ENCODE measurements at regions not wholly inside any gene's neighbourhood (a gene's known extent, or its start where the extent isn't known, plus 50 kb on each side); places are given as distances from the start of the nearest gene placed in this dataset.

DNA sequence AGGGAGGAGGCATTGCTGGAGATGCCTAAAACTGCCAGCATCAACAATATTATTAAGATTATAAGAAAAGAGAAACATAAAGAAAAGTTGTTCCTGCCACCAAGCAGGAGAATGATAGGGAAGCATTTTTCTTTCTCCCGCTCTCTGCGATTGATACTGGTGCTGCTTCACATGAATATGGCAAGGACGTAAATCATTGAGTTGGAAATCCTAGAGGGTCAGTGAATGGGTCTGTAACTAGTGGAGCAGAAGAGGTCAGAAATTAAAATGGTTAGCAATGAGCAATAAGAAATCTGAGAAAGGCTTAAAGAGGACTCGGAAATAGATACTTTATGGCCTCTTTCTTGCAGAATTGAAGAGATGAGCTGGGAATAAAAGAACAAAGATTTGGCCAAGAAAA is 631.7 kb downstream of the BCL11A start:
- H3K4me3 ChIP-seq (ENCODE audit: low read depth, low read length): no peak overlapping the region
- TF ChIP-seq, protein P1, sequence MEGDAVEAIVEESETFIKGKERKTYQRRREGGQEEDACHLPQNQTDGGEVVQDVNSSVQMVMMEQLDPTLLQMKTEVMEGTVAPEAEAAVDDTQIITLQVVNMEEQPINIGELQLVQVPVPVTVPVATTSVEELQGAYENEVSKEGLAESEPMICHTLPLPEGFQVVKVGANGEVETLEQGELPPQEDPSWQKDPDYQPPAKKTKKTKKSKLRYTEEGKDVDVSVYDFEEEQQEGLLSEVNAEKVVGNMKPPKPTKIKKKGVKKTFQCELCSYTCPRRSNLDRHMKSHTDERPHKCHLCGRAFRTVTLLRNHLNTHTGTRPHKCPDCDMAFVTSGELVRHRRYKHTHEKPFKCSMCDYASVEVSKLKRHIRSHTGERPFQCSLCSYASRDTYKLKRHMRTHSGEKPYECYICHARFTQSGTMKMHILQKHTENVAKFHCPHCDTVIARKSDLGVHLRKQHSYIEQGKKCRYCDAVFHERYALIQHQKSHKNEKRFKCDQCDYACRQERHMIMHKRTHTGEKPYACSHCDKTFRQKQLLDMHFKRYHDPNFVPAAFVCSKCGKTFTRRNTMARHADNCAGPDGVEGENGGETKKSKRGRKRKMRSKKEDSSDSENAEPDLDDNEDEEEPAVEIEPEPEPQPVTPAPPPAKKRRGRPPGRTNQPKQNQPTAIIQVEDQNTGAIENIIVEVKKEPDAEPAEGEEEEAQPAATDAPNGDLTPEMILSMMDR (IDR thresholded peaks at IDR 0.05; ENCODE audit: low read depth, low read length): no peak

DNA sequence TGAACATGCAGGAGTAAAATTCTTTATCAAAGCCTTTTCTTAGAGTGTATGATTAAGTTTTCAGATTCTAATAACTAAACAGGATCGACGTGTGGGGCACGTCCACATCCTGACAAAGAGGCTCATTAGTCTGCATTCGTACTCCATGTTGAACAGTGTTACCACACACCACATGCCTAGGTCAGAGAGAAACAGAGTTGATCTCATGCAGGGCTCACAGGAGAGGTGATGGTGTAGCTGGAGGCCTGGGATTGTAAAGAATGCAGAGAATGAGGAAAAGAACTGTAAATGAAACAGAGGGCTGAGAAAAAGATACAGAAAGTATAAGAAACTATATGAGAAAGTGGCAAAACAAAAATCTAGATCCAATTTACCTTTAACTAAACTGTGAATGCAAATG is 632.5 kb downstream of the BCL11A start:
- H3K4me3 ChIP-seq (ENCODE audit: low read depth, low read length): no peak overlapping the region

DNA sequence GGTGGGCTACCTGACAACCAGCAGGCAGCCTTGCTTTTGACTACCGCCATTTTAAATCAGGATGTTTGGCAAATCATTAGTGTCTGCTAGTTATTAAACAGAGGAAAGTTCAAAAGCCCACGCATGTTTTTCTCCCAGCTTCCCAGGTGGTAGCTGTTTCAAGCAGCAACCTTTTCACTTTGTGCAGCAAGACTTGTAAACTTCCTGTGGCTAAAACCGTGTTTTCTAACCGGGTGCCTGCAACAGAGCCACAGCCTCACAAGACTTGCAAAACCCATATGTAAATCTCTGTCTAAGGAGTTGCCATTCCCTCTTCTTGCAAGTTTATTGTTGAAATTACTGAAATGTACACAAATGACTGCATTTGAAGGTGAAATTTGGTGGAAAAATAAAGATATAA is 633.1 kb downstream of the BCL11A start:
- TF ChIP-seq, protein P1 (IDR thresholded peaks at IDR 0.05; ENCODE audit: low read depth, low read length): no peak
- H3K4me3 ChIP-seq (ENCODE audit: low read depth, low read length): no peak overlapping the region

More for the DNA sequence above, 632.5 kb downstream of the BCL11A start:
- TF ChIP-seq, protein P1 (IDR thresholded peaks at IDR 0.05; ENCODE audit: low read depth, low read length): no peak

DNA sequence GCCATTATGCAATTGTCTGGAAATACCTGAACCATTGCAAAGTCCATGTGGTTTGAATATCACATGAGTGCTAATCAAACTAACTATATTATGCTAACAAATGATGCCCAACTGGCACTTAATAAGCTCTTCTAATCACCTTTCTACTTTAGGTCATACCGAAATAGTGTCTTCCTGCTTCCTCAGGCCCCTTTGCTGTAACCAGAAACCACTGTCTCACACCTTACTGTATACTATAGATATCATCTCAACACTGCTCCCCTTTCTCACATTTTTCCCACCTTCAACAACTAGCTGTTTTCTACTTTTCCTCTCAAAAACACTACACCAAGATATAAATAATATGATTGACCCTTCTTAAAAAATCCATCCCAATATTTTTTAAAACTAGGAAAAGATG is 633.9 kb downstream of the BCL11A start:
- TF ChIP-seq, protein P1 (IDR thresholded peaks at IDR 0.05; ENCODE audit: low read depth, low read length): no peak

DNA sequence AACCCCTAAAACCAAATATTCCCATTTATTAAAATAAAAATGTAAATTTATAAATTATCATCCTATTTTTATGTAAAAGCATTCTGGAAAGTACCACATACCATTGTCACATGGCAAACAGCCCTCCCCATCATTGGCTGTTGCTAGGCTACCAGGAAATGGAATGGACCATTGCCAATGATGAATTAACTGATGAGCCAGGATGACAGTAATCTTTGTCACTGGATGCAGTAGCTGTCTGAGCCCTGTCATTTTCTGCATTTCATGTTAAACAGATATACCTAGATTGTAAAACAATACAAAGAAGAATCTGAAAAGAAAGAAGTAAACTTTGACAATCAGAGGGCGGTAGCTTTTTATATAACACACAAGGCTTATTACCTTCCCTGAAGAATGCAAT is 641.4 kb downstream of the BCL11A start:
- H3K4me3 ChIP-seq (ENCODE audit: low read depth, low read length): no peak overlapping the region
- TF ChIP-seq, protein P1 (IDR thresholded peaks at IDR 0.05; ENCODE audit: low read depth, low read length): no peak

More for the DNA sequence above, 633.9 kb downstream of the BCL11A start:
- no peak overlapping the region for H3K4me3 ChIP-seq (ENCODE audit: low read depth, low read length)

DNA sequence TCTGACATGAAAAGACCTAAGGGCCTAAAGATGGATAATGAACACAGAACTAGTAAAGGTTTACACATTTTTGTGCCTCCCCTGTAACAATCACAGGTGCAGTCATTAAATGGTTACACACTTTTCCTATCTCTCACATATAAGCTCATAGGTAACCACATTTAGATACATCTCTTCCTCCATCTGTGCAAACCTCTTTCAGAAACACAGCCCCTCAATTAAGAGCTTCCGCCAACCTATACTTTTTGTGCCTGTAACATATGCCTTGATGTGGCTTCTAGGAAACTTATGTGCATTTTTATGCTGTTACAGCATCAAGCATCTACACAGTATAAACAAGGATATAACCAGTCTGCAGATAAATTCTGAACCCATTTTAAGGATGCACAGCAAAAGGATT is 643.3 kb downstream of the BCL11A start:
- TF ChIP-seq, protein P1 (IDR thresholded peaks at IDR 0.05; ENCODE audit: low read depth, low read length): no peak
- H3K4me3 ChIP-seq (ENCODE audit: low read depth, low read length): no peak overlapping the region

DNA sequence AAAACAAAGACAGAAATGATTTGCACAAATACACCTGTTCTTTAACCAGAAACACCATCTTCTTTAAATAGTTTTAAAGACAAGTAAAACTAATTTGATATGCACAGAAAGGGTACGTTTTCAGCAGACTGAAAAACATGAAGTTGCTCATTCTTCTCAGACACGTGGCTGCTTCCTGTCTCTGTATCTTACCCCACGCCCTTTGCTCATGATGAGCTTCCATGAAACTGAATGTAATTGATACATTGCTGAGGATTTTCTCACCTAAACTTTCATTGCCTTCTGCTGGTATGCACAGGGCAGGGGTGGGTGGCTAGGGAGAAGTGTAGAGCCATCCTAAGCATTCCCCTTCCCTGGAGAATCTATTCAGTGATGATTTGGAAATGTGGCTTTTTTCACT is 644.3 kb downstream of the BCL11A start:
- no peak overlapping the region for H3K4me3 ChIP-seq (ENCODE audit: low read depth, low read length)
- TF ChIP-seq, protein P1 (IDR thresholded peaks at IDR 0.05; ENCODE audit: low read depth, low read length): no peak

All from WI38 (cell line).